Gastroesophageal sphincter (tissue), 4 donors: ENCODE measurements at regions not wholly inside any gene's neighbourhood (a gene's known extent, or its start where the extent isn't known, plus 50 kb on each side); places are given as distances from the start of the nearest gene placed in this dataset.

Source experiments
- ATAC-seq: fragments of 150-250 bp; one replicate; pipeline ENCODE4 v1.9.1; 2016; ENCODE audit warnings: mild to moderate bottlenecking, moderate library complexity
- H3K27ac ChIP-seq, 4 donors: fragments of 200-600 bp; sonication (generic) in 3 of 4; 1 replicate in 3 of 4; 2 replicates in 1 of 4; pipeline ENCODE4 v1.5.1; 2016 to 2019
- H3K27me3 ChIP-seq: fragments of 200-600 bp; sonication (generic); one replicate; pipeline ENCODE4 v1.5.1; 2019
- H3K36me3 ChIP-seq, 2 donors: fragments of 200-600 bp; sonication (generic); one replicate each; pipeline ENCODE4 v1.5.1; 2019; ENCODE audit warnings: control low read depth in 1 of 2
- H3K4me1 ChIP-seq, 3 donors: fragments of 200-600 bp; sonication (generic); 1 replicate in 2 of 3; 2 replicates in 1 of 3; pipeline ENCODE4 v1.5.1; 2016 to 2019; ENCODE audit warnings: control low read depth in 2 of 3
- H3K4me3 ChIP-seq, 2 donors: fragments of 200-600 bp; sonication (generic); one replicate each; pipeline ENCODE4 v1.5.1; 2019; ENCODE audit warnings: mild to moderate bottlenecking in 1 of 2, moderate library complexity in 1 of 2
- H3K9me3 ChIP-seq, 3 donors: fragments of 200-600 bp; sonication (generic); one replicate each; pipeline ENCODE4 v1.5.1; 2017 to 2019; ENCODE audit warnings: control low read depth in 2 of 3
- CTCF ChIP-seq, 4 experiments: fragments of 200-600 bp in 2 of 4; fragments of 450-650 bp in 2 of 4; sonication (generic) in 1 of 4; IDR thresholded peaks; one replicate each; pipeline ENCODE4 v1.5.1; 2017 to 2019; ENCODE audit warnings: antibody characterized with exemption in 4 of 4, mild to moderate bottlenecking in 2 of 4, moderate library complexity in 2 of 4
- EP300 ChIP-seq: sonication (generic); formaldehyde crosslinking; IDR thresholded peaks from one replicate; pipeline ENCODE4 v1.6.1; 2017; ENCODE audit warnings: antibody characterized with exemption, mild to moderate bottlenecking
- POLR2A ChIP-seq, 2 donors: fragments of 450-650 bp; IDR thresholded peaks; one replicate each; pipeline ENCODE4 v1.6.1; 2017; ENCODE audit warnings: antibody characterized with exemption in 2 of 2, mild to moderate bottlenecking in 2 of 2, moderate library complexity in 1 of 2
- POLR2AphosphoS5 ChIP-seq: sonication (generic); formaldehyde crosslinking; IDR thresholded peaks from one replicate; pipeline ENCODE4 v1.6.1; 2017; ENCODE audit warnings: antibody characterized with exemption
- WGBS, 2 donors: methylation state at CpG; one replicate each; pipeline ENCODE4 v1.1.5; 2018; ENCODE audit warnings: low coverage in 1 of 2; 5-methylcytosine and 5-hydroxymethylcytosine counted together

DNA sequence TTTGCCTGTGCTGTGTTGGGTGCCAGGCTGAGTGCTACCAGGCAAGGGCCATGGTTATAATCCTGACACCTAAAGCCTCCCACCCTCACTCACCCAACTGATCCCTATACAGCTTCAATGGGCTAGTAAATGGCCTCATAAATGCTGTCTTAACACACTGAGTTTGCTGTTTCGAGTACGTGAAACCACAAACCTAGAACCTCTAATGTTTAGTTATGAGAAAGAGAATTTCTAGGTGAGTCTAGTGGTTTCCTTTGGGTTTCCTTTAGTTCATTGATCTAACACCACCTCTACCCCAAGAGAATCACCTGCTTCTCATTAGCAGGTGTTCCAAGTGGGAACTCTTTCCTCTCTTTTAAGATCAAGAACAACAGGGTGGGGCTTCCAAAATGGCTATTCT, 172.0 kb downstream of the MC4R start:
- Histone ChIP-seq H3K27me3 (no peaks in the 10 kb centered on the region), H3K4me3 (no peak overlapping the region), H3K36me3 (no peaks in the 10 kb centered on the region), H3K4me1 (peaks cover 0 to 13% (median 0%) of the 10 kb centered on the region in 3 donors), H3K9me3 (no peaks in the 10 kb centered on the region), H3K27ac (no peak overlapping the region)
- WGBS, 2 donors: 100% methylated on average over 2 of the region's 2 CpGs
- ATAC-seq: no peak
- TF ChIP-seq EP300 (no peak), POLR2A (IDR thresholded peaks at IDR 0.05) (no peak), CTCF (IDR thresholded peaks at IDR 0.05) (no peak), POLR2AphosphoS5 (no peak)

- no peak overlapping the region for H3K4me3 ChIP-seq
- no peak for ATAC-seq
- H3K27me3 ChIP-seq: no peaks in the 10 kb centered on the region
- peaks cover 0 to 18% (median 0%) of the 10 kb centered on the region in 3 donors for H3K4me1 ChIP-seq
- no peak overlapping the region for H3K27ac ChIP-seq
- 70 to 100% methylated on average over 1 of the region's 1 CpG for WGBS, 2 donors
- TF ChIP-seq CTCF (IDR thresholded peaks at IDR 0.05) (no peak), POLR2A (IDR thresholded peaks at IDR 0.05) (no peak), POLR2AphosphoS5 (no peak), EP300 (no peak)
- H3K9me3 ChIP-seq: no peaks in the 10 kb centered on the region
- no peaks in the 10 kb centered on the region for H3K36me3 ChIP-seq
These were observed 173.1 kb downstream of the MC4R start for GRCh38 chr18:60199505-60199904.

DNA sequence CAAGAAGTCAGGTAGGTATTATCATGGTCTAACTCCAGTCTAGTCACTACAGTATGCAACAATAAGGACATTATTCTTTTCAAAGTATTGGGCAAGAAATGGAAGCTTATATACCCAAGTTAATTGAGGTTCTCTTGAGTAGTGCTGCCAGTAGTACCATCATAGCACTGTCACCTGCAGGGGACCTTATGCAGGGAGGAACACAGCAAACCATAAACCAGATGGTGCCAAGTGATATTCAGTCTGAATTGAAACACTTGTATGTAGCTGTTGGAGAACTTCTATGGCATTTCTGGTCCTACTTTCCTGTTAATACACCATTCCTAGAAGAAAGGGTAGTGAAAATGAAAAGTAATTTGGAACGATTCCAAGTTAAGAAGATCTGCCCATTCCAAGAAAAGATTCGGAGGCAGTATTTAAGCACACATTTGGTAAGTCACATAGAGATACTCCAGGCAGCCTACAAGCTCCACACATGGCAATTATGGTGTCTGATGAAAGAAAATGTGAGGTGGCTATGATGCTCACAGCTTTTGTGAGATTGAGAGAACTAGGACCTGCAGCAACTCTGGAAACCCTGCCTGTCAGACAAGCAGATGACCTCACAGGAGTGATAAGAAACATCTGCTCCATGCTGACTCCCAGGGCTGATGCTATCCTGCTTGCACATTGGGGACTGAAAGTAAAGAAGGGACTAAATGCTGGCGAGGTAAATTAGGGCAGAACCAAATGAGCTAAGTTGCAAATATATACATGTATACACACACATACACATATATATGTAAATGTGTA, 174.7 kb downstream of the MC4R start:
- no peak for TF ChIP-seq EP300
- no peak for TF ChIP-seq POLR2AphosphoS5
- TF ChIP-seq CTCF (IDR thresholded peaks at IDR 0.05): no peak
- TF ChIP-seq POLR2A (IDR thresholded peaks at IDR 0.05): no peak
- ATAC-seq: no peak
- 43 to 53% methylated on average over 3 of the region's 3 CpGs for WGBS, 2 donors

GRCh38 chr18:60196836-60197606, 175.6 kb downstream of the MC4R start:
- ATAC-seq: no peak
- Histone ChIP-seq H3K27ac (no peak overlapping the region), H3K4me3 (no peak overlapping the region), H3K9me3 (no peaks in the 10 kb centered on the region), H3K36me3 (no peaks in the 10 kb centered on the region), H3K4me1 (peaks cover 0 to 18% (median 0%) of the 10 kb centered on the region in 3 donors), H3K27me3 (no peaks in the 10 kb centered on the region)
- TF ChIP-seq EP300 (no peak), CTCF (IDR thresholded peaks at IDR 0.05) (no peak), POLR2AphosphoS5 (no peak), POLR2A (IDR thresholded peaks at IDR 0.05) (no peak)
- WGBS, 2 donors: 53 to 71% methylated on average over 3 to 6 of the region's 6 CpGs

More for the DNA sequence above, 174.7 kb downstream of the MC4R start:
- no peaks in the 10 kb centered on the region for H3K9me3 ChIP-seq
- H3K4me1 ChIP-seq: peaks cover 0 to 18% (median 0%) of the 10 kb centered on the region in 3 donors
- no peak overlapping the region for H3K27ac ChIP-seq
- H3K36me3 ChIP-seq: no peaks in the 10 kb centered on the region
- H3K27me3 ChIP-seq: no peaks in the 10 kb centered on the region
- H3K4me3 ChIP-seq: no peak overlapping the region
